ENCODE measurements at regions not wholly inside any gene's neighbourhood (a gene's known extent, or its start where the extent isn't known, plus 50 kb on each side); places are given as distances from the start of the nearest gene placed in this dataset.
"Not testable (repeated sequence)": the region's sequence is repeated elsewhere in the genome, so short reads cannot be mapped to it uniquely, and the experiment has no call there.

GRCh38 chr3:190988102-190988501 is 125.6 kb upstream of the GMNC start:
- no peak for DNase-seq

- no peak for DNase-seq
Observed at GRCh38 chr3:190984502-190985244, 122.2 kb upstream of the GMNC start.

GRCh38 chr3:190983875-190984274 is 121.4 kb upstream of the GMNC start:
- no peak for DNase-seq

- no peak for DNase-seq
Observed at GRCh38 chr3:190973771-190974170, 111.3 kb upstream of the GMNC start.

GRCh38 chr3:190972840-190973270 is 110.4 kb upstream of the GMNC start:
- DNase-seq = no peak

DNA sequence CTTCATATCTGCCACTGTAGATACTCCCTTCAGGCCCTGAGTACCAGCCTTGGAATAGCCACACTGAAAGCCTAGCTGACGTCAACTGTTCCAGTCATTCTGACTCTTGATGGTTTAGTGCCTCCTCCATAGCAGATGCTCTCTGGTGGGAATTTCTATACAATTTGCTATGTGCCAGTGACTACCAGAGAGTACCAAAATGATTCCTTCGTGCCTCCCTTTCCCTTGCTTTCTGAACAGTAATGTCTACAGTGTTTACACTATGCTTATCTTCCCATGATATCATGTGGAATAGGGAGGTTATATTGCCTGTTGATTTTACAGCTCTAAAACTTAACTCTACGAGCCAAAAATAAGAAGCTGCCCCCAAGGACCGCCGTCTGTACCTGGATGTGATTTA is 109.7 kb upstream of the GMNC start:
- no peak for DNase-seq

GRCh38 chr3:190970560-190970959 is 108.1 kb upstream of the GMNC start:
- DNase-seq = no peak

GRCh38 chr3:190968616-190969015 is 106.1 kb upstream of the GMNC start:
- DNase-seq = no peak

- not testable (repeated sequence) for DNase-seq
Observed at GRCh38 chr3:190964931-190965330, 102.4 kb upstream of the GMNC start.

- DNase-seq = no peak
Observed at GRCh38 chr3:190959077-190959476, 96.6 kb upstream of the GMNC start.

DNA sequence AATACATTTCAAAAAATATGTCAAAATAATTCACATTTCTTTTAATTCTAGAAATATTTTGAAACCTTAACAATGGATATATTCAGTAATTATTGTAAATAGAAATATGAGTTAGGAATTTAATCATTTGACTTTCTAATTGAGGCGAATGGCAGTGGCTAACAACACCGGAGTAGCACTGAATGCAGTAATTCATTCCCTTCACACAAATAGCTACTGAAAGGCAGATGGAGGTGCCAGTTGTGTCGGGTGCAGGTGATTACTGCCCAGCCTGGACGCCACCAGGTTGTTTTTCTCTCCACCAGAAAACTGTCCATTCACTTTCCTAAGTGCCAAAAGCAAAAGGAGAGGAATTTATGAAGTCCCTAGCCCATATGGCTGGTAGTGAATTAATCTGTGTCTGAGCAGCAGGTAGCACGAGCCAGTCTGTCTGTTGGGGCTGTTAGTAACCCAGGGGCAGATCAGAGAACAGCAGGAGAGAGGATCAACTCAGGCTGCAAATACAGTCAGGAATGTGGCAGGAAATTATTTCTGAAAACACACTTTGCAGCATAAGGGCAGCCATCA is 79.3 kb upstream of the GMNC start:
- no peak for DNase-seq

DNA sequence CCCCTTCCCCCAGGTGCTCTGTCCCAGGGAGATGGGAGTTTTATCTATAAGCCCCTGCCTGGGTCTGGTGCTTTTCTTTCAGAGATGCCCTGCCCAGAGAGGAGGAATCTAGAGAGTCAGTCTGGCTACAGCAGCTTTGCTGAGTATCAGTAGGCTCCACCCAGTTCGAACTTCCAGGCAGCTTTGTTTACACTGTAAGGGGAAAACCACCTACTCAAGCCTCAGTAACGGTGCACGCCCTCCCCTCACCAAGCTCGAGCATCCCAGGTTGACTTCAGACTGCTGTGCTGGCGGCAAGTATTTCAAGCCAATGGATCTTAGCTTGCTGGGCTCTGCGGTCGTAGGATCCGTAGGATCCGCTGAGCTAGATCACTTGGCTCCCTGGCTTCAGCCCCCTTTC is 72.1 kb upstream of the GMNC start:
- not testable (repeated sequence) for DNase-seq

DNA sequence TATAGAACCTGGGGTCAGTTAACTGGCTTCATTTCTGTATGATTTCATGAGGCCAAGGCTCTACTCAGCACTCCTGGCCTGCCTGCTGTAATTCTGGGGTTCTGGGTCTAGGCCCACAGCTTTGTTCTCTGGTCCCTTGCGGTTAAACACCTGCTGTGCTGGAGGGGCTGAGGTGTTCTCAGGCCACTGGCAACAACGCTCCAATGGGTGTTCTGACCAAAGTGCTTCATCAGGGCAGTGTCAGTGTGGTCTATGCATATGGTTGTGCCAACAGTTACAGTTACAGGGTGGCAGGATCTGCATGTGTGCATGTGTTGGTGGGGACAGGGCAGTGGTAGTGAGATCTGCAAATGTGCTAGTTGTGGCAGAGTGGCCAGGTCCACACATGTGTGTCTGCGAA is 64.1 kb upstream of the GMNC start:
- no peak for DNase-seq

- no peak for DNase-seq
Observed at GRCh38 chr3:190912736-190913135, 50.2 kb upstream of the GMNC start.

All from renal pelvis (tissue), 1 donor.